COLO668 (cell line): ENCODE measurements at regions not wholly inside any gene's neighbourhood (a gene's known extent, or its start where the extent isn't known, plus 50 kb on each side); places are given as distances from the start of the nearest gene placed in this dataset.

Experiments used
- DNase-seq: peaks from one replicate; lab custom pipeline; 2025; ENCODE audit not compliant: unreplicated experiment; lab: John Stamatoyannopoulos, UW

GRCh38 chr2:155695505-155695904, 637.0 kb downstream of the NR4A2 start:
- no peak for DNase-seq

DNA sequence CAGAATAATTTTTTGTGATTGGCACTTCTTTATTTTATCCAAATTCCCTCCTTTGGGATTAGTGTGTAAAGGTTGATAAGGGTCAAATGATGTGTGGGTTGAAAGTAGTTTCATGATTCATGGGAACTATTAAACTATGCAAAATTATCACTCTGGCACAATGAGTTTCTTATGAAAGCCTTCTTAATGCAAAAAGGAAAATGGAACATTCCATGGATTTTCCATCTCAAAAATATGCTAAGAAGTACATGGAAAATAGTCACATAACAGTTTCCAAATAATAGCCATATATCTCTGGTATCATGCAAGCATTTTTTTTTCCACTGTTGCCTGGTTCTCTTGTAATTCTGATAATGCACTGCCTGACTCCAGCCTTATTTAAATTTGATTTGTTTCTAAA, 639.7 kb downstream of the NR4A2 start:
- DNase-seq = no peak

DNA sequence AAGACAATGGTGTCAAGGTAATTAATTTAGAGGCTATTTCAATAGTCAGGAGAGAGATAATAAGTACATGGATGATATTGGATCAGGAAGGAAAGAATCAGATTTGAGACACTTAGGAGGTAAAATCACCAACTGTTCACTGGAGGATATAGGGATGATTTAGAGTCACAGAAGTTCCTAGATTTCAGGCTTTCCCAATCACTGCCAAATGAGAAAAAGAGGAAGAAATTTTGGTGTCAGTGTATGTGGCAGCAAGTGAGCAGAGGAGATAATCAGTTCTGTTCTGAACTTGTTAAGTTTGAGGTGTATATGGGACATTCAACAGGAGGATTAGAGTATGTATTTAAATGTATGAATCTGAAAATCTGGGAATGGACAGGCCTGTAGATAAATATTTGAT, 640.4 kb downstream of the NR4A2 start:
- no peak for DNase-seq

- DNase-seq = no peak
Observed at GRCh38 chr2:155690785-155691184, 641.7 kb downstream of the NR4A2 start.

GRCh38 chr2:155689791-155690190, 642.7 kb downstream of the NR4A2 start:
- no peak for DNase-seq

DNA sequence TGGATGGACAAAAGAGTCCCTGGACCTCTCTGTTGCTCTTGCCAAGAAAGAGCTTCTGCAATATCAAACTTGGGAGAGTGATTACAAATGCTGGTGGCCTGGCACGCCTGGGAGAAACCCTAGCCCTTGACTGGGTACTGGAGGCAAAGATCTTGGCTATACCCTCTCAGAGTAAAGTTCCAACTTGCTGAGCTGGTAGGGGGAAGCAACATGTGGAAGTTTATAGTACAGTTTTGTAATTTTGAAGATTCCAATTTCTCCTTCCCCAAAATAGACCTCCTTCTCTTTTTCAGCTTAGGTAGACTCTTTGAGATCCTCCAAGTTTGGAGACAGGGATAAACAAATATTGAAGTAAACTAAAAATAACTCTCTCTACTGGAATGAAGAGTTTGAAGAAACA, 645.3 kb downstream of the NR4A2 start:
- DNase-seq = no peak

DNA sequence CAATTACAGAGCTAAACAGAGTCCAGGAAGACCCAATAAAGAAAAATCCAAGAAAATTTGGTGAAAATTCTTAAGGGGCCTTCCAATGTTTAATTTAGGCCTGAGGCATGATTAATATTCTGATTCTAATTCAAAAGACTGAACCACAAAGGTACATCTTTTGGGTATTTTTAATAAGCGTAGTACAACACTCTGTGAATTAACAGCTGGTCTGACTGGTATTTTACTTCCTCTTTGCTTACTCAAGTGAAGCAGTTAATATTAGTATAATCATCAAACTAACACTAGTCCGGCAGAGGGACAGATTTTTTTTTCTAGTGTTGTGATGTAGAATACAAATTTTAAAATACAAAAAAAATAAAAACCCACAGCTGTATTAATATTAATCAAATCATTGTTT, 652.9 kb downstream of the NR4A2 start:
- no peak for DNase-seq

GRCh38 chr2:155675920-155676319, 656.6 kb downstream of the NR4A2 start:
- DNase-seq = no peak

DNA sequence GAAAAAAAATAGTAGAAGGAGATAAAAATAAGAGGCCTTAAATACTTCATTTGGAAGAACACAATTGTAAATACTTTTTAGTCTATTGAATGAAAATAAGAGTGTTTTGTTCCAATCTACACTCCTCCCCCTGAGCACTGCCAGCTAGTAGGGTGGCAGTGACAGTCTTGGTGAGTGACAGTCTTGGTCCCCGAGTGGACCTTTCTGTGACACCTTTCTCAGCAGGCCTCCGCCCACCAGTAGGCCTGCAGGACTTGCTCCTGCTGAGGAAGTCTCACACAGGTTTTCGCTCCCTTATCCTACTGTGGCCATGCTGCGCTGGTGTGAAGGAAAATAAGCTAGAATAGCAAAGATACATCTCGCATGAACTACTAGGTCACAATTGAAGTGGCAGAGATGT, 666.8 kb downstream of the NR4A2 start:
- DNase-seq = no peak

GRCh38 chr2:155663265-155663664, 669.3 kb downstream of the NR4A2 start:
- DNase-seq = no peak

GRCh38 chr2:155662224-155662623, 670.3 kb downstream of the NR4A2 start:
- no peak for DNase-seq

- DNase-seq = no peak
Observed at GRCh38 chr2:155653176-155653575, 679.3 kb downstream of the NR4A2 start.

- no peak for DNase-seq
Observed at GRCh38 chr2:155651851-155652250, 680.7 kb downstream of the NR4A2 start.

DNA sequence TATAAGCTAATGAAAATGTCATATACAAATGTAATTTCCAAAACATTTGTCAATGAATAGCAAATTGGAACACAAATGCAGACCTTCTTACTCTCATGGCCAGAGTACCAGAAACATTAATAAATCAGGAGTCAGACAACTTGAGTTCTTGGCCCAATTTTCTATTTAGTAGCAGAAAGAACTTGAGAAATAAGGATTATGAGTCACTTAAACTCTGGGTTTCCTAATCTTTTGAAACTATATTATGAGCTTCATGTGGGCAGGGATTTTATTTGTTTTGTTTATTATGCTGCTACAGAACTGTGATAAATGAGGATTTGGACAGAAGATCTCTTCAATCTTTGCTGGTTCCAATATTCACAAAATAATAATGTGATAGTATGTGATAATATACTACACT, 686.7 kb downstream of the NR4A2 start:
- no peak for DNase-seq

DNA sequence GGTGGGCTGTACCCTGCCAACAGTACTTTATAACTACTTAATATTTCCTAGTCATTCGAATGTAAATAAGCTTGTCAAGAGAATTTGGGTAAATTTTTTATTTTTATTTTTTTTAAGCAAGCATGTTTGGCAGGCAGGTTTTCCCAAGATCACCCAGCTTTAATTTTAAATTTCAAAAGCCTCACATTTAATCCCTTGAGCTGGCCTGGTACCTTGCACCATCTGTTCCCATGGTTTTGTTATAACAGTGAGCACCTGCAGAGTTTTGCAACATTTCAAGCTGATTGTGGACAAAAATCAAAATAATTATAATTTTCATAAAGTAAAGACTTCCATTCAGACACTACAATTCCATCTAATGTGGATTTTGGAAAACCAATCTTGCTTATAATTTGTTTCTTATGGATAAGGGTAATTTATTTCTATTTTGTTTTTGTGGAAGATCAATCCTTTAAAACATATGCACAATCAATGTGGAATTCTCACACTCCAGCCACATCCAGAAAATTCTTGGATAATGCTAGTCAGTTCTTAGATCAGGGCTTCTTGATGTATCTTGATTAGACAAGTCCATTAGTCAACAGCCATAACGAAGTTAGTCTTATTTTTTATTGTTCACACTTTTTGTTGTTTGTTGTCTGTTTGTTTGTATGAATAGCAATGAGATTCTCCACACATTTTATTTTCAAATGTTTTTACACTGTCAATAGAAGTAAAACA, 689.3 kb downstream of the NR4A2 start:
- no peak for DNase-seq

GRCh38 chr2:155633887-155634570, 698.5 kb downstream of the NR4A2 start:
- no peak for DNase-seq

DNA sequence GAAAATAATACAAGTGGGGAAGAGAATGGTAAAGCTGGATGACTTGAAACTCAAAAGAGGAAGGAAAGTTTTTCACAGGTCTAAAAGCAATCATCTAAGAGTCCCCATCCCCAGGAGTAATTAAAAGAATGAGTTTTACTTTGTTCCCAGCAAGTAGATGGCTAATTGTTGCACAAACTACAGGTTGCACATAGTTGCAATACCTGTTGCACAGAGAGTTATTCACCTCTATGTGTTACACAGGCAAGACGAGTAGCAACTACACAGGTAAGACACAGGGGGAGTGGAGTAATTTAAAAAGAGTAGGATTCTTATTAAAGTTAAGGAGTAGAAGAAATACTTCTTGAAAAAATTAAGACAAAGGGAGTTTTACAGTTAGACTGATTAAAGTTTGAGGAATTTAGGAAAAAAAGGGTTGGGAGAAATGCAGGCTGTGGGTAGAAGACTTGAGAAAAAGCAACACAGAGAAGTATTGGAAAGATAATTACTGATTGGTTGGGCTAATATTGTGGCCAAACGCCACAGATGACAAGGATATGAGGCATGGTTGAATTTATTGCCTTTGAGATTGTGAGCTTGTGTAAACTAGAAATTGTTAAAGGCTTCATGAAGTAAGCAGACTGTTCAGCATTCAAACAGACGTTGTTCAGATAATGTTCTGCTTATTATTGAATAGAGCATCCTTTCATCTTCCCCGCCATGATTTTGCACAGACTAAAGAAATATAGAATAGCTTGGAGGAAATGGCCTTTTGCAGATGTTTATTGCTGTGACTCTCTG, 699.3 kb downstream of the NR4A2 start:
- DNase-seq = no peak

GRCh38 chr2:155630760-155631159, 701.8 kb downstream of the NR4A2 start:
- no peak for DNase-seq

GRCh38 chr2:155622443-155622842, 710.1 kb downstream of the NR4A2 start:
- DNase-seq = no peak

- DNase-seq = no peak
Observed at GRCh38 chr2:155600914-155601760, 731.4 kb downstream of the NR4A2 start.

GRCh38 chr2:155600296-155600695, 732.2 kb downstream of the NR4A2 start:
- DNase-seq = no peak
